Ecto neural progenitor cell (in vitro differentiated cells): ENCODE measurements at regions not wholly inside any gene's neighbourhood (a gene's known extent, or its start where the extent isn't known, plus 50 kb on each side); places are given as distances from the start of the nearest gene placed in this dataset.

Experiments used
- DNase-seq: peaks from one replicate; pipeline ENCODE4 v3.0.0-alpha.2; 2018; ENCODE audit warnings: low spot score

DNA sequence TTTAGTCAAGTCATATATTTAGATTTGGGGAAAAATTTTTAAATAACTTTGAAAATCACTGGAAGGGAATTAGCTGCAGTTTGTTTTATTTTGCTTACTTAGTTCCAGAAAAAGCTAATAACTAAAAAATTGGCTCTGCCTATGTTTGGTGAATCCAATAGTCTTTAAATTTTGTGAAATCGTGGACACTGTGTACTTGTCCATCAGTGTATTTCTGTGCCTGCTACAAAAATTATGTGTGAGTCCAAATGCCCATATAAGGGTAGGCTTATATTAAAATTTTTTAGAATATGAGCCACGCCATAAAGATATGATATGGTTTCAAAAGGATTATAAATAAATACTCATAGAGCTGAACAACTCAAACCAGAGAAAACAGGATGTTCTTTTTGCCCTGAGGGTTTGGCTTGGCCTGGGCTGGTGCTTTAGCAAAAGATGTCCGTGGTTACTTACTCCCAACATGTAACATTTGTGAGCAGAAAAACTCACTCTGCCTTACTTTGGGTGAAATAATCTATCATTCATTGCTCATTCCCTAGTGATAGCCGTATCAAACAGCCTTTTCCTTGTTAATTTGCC lies 133.2 kb upstream of the PRLR start:
- DNase-seq = no peak

DNA sequence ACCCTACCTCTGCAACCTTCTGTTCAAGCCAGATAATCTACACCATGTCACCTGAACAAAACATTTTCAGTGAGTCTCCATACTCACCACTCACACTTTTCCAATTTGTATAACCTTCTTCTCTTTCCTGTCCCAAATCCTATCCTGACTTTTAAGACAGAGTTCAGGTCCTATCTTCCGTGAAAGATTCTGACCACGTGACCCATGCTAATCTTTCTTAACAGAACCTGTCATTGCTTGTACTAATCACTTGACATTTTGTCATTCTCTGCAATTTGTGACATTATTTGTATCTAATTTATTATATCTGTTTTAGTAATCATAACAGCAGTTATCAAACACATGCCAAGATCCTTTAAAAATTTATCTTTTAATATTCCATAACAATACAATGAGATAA lies 132.5 kb upstream of the PRLR start:
- DNase-seq = no peak

DNA sequence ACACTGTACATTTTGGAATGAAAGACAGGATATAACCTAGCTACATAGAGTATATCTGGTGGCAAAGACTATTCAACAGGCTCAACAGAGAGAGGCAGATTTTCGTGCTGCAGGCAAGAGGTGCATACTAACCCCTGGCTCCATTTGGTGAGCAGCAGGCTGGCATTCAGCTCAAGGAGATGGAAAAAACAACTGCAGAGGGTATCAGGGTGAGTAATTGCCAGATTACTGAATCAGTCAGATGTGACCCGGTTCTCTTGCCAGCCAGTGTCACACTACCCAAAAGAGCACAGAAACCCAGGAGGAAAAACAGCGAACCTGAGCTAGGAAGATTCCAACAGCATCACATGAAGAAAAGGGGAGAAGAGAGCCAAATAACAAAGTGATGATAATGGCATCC lies 130.4 kb upstream of the PRLR start:
- no peak for DNase-seq

- DNase-seq = no peak
Measured at GRCh38 chr5:35359859-35360258, 129.6 kb upstream of the PRLR start.

- no peak for DNase-seq
Measured at GRCh38 chr5:35357973-35358372, 127.7 kb upstream of the PRLR start.

GRCh38 chr5:35356725-35357124 lies 126.4 kb upstream of the PRLR start:
- DNase-seq = no peak

DNA sequence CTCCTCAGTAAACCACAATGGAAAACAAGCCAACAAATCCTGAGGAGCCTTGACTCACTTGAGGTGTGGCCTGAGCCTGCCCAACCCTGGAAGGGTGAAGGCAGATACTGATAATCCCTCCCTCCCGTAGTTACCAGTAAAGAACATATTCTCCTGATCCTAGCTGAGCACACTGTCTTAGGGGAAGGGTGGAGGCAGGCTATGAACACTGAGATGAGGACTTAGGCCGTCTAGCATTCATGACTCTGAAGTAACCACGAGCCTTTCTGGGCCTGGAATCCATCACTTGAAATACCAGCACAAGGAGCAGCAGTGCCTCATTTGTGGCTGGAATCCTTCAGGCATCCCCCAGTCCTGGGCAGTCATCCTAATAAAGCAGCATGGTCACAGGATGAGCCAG lies 124.5 kb upstream of the PRLR start:
- DNase-seq = no peak

DNA sequence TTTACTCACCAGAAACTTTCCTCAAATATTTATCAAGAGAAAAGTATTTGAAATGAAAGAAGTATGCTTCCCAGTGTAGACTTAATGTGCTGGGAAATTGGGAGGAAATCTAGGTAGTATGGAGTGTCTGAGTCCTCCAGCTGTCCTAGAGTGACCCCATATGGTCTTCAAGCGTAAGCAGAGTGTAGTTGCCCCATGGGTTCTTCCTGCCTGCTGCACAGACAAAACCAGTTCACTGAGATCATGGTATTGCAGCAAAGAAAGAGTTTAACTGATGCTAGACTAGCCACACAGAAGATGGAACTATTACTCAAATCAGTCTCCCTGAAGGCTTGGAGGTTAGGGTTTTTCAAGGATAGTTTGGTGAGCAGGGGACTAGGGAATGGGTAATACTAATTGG lies 114.9 kb upstream of the PRLR start:
- DNase-seq = no peak

DNA sequence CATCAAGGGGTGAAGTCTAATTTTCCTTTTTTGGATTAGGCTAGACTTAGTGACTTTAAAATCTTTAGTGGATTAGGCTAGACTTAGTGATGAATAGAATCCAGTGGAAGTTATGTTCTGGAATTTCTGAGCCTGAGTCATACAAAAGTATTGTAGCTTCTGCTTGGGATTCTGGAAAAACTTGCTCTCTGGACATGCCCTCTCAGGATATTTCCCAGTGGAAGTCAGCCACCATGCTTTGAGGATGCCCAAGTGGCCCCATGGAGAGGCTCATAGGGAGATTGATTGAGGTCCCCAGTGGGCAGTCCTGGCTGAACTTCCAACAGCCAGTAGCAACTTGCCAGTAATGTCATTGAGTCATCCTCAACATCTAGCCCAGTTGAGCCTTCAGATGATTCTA lies 112.4 kb upstream of the PRLR start:
- no peak for DNase-seq

DNA sequence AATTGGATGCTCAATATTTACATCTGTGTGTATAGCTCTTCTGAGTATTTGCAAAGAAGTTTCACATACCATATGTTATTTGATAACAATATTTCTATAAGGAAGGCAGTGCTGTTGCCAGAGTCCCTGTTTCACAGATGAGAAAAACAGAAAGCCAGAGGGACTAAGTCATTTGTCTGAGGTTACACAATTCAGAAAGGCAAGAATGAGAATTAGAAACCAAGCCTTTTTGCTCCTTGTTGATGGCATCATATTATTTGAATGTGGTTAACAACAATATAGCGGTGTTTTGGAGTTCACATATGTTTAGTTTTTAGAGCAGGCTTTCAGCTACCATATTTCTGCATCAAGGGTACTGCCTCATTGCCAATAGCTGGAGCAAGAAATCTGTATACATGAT lies 110.9 kb upstream of the PRLR start:
- no peak for DNase-seq

- no peak for DNase-seq
Measured at GRCh38 chr5:35339616-35340100, 109.4 kb upstream of the PRLR start.

- DNase-seq = no peak
Measured at GRCh38 chr5:35339006-35339405, 108.7 kb upstream of the PRLR start.

DNA sequence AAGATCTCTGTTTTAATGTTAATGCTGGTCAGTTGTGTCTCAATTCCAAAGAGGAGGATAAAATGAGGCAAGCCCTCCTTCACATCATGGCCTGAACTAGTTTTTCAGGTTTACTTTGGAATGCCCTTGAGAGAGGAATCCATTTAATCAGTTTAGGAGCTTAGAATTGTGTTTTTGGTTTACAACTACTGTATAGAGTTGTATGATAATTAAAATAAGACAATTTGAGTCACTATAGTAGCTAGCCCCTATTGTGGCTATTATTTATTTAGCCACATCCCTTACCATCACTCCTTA lies 107.8 kb upstream of the PRLR start:
- no peak for DNase-seq

GRCh38 chr5:35337340-35338156 lies 107.3 kb upstream of the PRLR start:
- DNase-seq = no peak

DNA sequence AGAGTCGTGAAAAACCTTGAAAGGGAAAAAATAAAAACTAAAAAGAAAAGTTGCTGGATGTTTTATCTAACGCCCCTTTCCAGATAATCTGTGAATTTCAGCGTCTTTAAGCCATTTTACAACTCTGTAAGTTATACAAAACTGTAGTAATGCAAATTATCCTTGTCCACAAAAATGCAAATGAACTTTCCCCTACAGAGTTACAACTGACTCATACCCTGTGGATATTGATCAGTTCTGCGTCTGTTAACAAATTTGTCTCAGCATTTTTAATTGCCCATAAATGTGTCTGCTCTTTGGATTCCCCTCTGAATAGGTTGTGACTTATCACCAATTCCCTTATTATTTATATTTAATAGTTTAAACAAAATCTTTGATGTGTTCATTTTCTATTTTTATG lies 105.9 kb upstream of the PRLR start:
- no peak for DNase-seq

GRCh38 chr5:35335752-35336151 lies 105.5 kb upstream of the PRLR start:
- DNase-seq = no peak

GRCh38 chr5:35333366-35333765 lies 103.1 kb upstream of the PRLR start:
- no peak for DNase-seq

DNA sequence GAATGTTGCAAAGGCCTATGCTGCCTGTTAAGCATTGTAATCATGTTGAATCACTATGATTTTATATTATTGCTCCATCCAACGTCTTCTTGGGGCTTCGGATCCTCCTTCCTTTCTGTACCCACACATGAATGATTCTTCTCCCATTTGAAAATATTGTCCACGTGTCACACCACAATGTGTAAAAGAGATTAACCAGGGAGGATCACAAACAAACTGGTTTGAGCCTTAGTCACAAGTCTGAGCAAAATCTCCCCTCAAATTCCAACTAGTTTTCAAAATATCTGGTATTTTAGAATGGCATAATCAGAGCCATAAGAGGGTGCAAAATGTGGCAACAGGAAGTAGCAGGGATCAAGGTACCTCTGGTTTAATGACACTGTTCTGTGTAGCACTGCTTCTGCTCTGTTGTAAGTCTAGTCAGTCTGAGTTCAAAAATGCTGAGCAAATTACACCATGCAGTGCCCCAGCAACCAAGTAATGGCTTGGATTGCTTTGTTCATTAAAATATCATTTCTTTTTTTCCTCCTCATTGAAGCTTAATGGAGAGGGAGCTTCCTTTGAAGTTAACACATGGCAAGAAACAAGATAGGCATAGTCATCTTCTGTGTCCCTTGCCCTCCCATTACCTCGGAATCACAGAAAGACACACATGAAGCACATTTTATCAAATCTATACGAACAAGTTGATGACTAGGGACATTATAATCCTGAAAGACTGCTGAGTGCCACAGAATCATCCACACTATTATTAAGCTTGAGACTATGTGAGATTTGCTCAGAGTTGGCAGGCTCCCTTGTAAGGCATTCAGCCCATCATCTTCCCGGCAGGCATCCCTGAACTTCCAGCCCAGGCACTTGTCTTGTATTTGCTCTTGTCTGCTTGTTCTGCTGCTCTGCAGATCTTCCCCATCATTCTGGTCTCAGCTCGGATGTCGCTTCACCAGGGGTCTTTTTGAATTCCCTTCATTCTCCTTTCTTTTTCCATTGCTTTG lies 102.0 kb upstream of the PRLR start:
- no peak for DNase-seq

DNA sequence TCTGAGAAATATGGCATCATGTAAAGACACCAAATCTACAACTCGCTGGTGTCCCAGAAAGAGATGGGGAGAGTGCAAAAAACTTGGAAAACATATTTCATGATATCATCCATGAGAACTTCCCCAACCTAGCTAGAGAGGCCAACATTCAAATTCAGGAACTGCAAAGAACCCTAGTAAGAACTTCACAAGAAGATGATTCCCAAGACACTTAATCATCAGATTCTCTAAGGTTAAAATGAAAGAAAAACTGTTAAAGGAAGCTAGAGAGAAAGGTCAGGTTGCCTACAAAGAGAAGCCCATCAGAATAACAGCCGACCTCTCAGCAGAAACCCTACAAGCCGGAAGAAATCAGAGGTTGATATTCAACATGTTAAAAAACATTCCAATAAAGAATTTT lies 95.5 kb upstream of the PRLR start:
- DNase-seq = no peak

DNA sequence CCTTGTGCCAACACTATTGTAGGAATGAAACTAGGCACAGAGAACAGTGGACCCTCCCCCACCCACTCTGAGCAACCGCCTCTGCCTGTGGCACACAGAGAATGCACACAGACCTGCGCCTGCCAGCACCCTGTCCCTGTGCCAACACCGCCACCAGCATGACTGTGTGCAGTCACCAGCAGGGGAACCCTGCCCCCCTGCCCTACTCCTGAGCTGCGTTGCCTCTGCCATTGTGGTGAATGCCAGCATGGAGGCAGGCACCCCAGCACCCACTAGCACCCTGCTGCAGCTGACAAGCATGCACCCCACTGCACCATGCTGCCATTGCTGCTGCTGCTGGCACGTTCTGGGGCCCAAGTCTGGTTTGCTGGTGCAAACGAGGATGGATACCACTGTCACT lies 94.4 kb upstream of the PRLR start:
- no peak for DNase-seq

DNA sequence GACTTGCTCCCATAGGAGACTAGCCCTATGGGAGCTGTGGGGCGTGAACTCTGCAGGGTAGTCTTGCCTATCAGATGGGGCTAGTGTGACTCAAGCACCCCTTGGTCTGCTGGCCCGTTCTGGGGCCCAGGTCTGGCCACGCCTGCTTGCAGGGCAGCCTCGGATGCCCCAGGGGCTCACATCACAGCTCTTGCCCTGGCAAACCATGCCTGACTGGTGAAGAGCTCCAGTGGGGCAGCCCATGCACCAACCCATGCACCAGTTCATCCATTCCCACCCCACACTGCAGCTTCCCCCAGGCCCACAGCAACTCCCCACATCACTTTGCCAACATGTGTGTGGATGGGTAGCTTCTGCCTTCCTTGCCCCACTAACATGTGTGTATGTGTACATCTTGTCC lies 93.9 kb upstream of the PRLR start:
- no peak for DNase-seq

DNA sequence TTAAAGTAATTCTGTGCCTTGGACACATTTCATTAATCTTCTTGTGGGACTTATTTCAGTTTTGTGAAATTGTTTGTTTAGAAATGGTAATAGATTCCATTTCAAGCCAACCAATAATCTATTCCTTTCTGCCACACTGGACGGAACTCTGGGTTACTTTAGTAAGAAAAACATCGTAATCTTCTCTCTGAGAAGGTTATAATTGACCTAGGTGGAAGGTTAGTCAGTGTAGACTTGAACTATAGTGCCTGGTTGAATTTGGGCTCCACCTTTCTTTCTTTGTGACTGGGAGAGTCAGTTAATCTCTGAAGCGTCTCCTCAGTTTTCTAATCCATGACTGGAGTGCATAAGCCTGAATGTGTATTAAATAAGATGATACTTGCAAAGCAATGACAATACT lies 89.7 kb upstream of the PRLR start:
- no peak for DNase-seq
